ENCODE measurements at regions not wholly inside any gene's neighbourhood (a gene's known extent, or its start where the extent isn't known, plus 50 kb on each side); places are given as distances from the start of the nearest gene placed in this dataset.

DNA sequence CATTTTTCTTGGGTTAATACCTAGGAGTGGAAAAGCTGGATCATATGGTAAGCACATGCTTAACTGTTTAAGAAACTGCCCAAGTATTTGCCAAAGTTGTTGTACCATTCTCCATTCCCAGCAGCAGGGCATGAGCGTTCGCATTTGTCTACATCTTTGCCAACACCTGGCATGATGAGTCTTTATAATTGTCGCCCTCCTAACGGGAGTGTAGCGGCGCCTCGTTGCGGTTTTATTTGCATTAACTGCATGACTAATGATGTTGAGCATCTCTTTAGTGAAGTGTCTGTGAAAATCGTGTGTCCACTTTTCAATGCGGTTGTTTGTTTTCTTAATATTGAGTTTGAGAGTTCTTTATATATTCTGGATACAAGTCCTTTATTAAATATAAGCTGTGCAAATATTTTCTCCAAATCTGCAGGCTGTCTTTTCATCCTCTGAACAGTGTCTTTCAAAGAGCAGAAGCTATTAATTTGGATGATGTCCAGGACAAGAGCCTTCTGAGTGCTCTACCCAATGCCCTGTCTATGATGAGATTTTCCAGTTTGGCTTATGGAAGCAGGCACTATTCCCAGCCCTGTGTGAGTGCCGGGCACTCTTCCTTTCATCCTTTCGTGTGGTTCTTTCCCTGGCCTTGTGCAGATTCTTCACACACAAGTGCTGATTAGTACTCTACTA, 202.0 kb downstream of the FOXO1 start:
- WGBS (ENCODE audit: insufficient coverage, low coverage, low lambda C conversion rate, missing lambda C conversion rate) = 93% methylated on average over 11 of the region's 12 CpGs
- no peaks in the 10 kb centered on the region for H3K36me3 ChIP-seq
- no peak for ATAC-seq
- H3K4me3 ChIP-seq = no peak overlapping the region
- TF ChIP-seq POLR2A (IDR thresholded peaks at IDR 0.05) = no peak
- TF ChIP-seq, protein P1, sequence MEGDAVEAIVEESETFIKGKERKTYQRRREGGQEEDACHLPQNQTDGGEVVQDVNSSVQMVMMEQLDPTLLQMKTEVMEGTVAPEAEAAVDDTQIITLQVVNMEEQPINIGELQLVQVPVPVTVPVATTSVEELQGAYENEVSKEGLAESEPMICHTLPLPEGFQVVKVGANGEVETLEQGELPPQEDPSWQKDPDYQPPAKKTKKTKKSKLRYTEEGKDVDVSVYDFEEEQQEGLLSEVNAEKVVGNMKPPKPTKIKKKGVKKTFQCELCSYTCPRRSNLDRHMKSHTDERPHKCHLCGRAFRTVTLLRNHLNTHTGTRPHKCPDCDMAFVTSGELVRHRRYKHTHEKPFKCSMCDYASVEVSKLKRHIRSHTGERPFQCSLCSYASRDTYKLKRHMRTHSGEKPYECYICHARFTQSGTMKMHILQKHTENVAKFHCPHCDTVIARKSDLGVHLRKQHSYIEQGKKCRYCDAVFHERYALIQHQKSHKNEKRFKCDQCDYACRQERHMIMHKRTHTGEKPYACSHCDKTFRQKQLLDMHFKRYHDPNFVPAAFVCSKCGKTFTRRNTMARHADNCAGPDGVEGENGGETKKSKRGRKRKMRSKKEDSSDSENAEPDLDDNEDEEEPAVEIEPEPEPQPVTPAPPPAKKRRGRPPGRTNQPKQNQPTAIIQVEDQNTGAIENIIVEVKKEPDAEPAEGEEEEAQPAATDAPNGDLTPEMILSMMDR (IDR thresholded peaks at IDR 0.05) = no peak
- intact Hi-C loops (cut with DNase I) = no loop called here
- no peaks in the 10 kb centered on the region for H3K9me3 ChIP-seq
- no peaks in the 10 kb centered on the region for H3K4me1 ChIP-seq
- H3K27me3 ChIP-seq = no peaks in the 10 kb centered on the region
- no peak for DNase-seq
- H3K27ac ChIP-seq = no peak overlapping the region

DNA sequence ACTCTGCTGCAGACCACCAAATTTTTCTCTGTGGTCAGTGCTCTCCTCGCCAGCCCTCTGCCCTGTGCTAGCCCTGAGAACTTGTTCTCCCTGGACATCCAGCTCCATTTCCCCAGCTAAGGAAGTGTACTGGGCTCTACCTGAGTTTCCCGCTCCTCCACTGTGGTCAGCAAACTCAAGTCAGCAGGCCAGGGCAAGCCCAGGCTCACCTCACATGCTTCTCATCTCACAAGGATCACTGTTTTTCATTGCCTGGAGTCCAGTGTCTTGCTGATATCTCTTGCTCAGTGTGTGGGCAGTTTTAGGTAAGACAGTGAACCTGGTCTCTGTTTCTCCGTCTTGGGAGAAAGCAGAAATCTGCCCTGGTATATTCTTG, 201.4 kb downstream of the FOXO1 start:
- intact Hi-C loops (cut with DNase I) = no loop called here
- DNase-seq (no peak), ATAC-seq (no peak)
- H3K9me3 ChIP-seq = no peaks in the 10 kb centered on the region
- whole genome bisulfite sequencing (ENCODE audit: insufficient coverage, low coverage, low lambda C conversion rate, missing lambda C conversion rate) = 100% methylated on average over 3 of the region's 3 CpGs
- H3K36me3 ChIP-seq = no peaks in the 10 kb centered on the region
- H3K4me3 ChIP-seq = no peak overlapping the region
- TF ChIP-seq POLR2A (IDR thresholded peaks at IDR 0.05) = no peak
- TF ChIP-seq, protein P1 (IDR thresholded peaks at IDR 0.05) = no peak
- no peaks in the 10 kb centered on the region for H3K27me3 ChIP-seq
- no peak overlapping the region for H3K27ac ChIP-seq
- H3K4me1 ChIP-seq = no peaks in the 10 kb centered on the region

DNA sequence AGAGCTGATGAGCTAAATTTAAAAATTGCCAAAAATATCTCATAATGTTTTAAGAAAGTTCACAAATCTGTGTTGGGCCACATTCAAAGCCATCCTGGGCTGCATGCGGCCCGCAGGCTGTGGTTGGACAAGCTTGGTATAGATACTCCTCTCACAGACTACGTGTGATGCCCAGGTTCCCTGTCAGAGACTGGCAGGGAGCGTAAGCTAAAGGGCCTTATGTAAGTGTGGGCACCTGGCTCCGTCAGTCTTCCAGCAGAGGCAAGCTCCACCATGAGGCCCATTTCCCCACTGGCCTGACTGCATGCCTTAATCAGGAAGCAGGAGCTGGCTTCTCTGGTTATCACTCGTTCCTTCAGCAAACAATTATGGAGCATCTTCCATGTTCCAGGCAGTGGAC, 200.2 kb downstream of the FOXO1 start:
- no peaks in the 10 kb centered on the region for H3K27me3 ChIP-seq
- no peak overlapping the region for H3K27ac ChIP-seq
- 61% methylated on average over 2 of the region's 6 CpGs for whole genome bisulfite sequencing (ENCODE audit: insufficient coverage, low coverage, low lambda C conversion rate, missing lambda C conversion rate)
- no peak overlapping the region for H3K4me3 ChIP-seq
- intact Hi-C loops (cut with DNase I) = no loop called here
- no peaks in the 10 kb centered on the region for H3K4me1 ChIP-seq
- TF ChIP-seq, protein P1 (IDR thresholded peaks at IDR 0.05) = no peak
- no peak for TF ChIP-seq POLR2A (IDR thresholded peaks at IDR 0.05)
- no peaks in the 10 kb centered on the region for H3K9me3 ChIP-seq
- no peaks in the 10 kb centered on the region for H3K36me3 ChIP-seq
- DNase-seq (no peak), ATAC-seq (no peak)

DNA sequence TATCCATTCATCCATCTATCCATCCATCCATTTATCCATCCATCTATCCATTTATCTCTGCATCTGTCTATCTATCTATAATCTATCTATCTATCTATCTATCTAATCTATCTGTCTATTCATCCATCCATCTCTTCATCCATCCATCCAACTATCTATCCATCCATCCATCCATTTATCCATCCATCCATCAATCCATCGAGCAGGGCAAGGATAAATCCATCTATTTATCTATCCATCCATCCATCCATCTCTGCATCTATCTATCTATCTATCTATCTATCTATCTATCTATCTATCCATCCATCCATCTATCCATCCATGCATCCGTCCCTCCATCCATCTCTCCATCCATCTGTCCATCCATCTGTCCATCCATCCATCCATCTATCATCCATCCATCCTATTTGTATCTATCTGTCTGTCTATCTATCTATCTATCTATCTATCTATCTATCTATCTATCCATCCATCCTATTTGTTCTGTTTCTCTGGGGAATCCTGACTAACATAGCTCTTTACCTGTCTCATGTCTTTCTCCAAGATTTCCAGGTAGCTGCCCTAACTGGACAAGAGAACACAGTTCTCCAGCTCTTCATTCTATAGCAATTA, 198.1 kb downstream of the FOXO1 start:
- Histone ChIP-seq H3K27ac (no peak overlapping the region), H3K4me3 (no peak overlapping the region), H3K27me3 (no peaks in the 10 kb centered on the region), H3K36me3 (no peaks in the 10 kb centered on the region), H3K9me3 (no peaks in the 10 kb centered on the region), H3K4me1 (peaks cover 0 to 11% (median 6%) of the 10 kb centered on the region in 4 donors)
- no peak for TF ChIP-seq POLR2A (IDR thresholded peaks at IDR 0.05)
- TF ChIP-seq, protein P1 (IDR thresholded peaks at IDR 0.05) = no peak
- no peak for DNase-seq
- intact Hi-C loops (cut with DNase I) = no loop called here
- 81% methylated on average over 2 of the region's 2 CpGs for WGBS (ENCODE audit: insufficient coverage, low coverage, low lambda C conversion rate, missing lambda C conversion rate)
- no peak for ATAC-seq

All from right lobe of liver (tissue), 6 donors.